ENCODE measurements at regions not wholly inside any gene's neighbourhood (a gene's known extent, or its start where the extent isn't known, plus 50 kb on each side); places are given as distances from the start of the nearest gene placed in this dataset.
A peak's percentile ranks its signal among the peaks of the same experiment; 100 is the strongest.

DNA sequence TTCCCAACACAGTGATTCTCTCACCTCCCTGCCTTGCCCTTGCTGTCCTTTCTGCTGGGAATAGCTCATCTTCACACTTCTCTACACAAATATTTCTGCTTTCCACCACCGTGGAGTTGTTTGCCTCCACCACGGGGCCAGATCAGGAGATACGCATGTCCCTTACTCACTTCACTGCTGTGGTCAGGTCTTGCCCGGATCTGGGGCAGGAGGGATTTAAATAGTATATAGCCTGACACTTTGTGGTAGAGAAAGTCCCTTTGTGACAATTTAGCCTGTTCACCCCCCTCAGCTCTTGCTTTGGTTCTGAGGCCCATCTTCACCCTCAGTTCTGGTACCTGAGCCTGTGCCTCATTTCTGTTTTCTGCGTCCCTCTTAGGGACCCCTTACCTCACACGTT lies 92.6 kb upstream of the PREP start:
- DNase-seq (ENCODE audit: low read depth, low spot score) = no peak

- DNase-seq (ENCODE audit: low read depth, low spot score) = no peak
Observed at GRCh38 chr6:105494688-105495087, 91.8 kb upstream of the PREP start.

GRCh38 chr6:105493736-105494135 lies 90.9 kb upstream of the PREP start:
- no peak for DNase-seq (ENCODE audit: low read depth, low spot score)

GRCh38 chr6:105492706-105493673 lies 90.1 kb upstream of the PREP start:
- DNase-seq (ENCODE audit: low read depth, low spot score) = no peak

DNA sequence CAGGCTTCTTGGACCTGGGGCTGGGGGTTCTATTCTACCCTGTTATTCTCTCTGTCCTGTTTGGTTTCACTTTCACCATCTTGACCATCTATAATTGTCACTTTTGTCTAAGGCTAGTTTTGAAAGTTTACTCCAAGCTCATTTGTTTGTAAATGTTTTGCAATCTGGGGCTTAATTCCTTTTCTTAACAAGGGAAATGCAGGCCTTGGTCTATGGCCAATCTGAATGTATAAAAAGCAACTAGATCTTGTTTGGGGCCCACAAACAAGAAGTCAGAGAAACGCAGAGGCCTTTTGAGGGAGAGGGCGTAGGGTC lies 86.3 kb upstream of the PREP start:
- no peak for DNase-seq (ENCODE audit: low read depth, low spot score)

- DNase-seq (ENCODE audit: low read depth, low spot score) = no peak
Observed at GRCh38 chr6:105488516-105489215, 85.8 kb upstream of the PREP start.

DNA sequence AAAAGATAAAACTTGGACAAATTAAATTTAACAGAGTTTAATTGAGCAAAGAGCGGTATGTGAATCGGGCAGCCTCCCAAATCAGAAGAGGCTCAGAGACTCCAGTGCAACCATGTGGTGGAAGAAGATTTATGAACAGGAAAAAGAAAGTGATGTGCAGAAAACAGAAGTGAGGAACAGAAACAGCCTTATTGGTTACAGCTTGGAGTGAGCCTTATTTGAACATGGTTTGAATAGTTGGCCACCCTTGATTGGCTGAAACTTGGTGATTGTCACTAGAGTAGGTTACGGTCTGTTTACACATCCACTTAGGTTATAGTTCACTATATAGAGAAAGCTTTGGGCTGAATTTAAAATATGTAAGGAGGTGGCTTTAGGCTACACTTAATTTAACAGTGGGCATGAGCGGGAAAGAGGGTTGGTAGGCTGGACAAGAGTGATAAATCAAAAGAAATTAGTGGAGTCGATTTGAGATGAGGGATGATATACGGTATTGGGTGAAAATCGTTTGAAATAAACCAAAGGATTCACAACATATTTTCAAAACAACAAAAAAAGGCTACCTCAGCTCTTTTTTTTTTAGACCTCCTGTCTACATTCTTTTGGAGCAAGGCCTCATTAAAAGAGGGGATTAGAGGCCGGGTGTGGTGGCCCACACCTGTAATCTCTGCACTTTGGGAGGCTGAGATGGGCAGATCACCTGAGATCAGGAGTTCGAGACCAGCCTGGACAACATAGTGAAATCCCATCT lies 84.3 kb upstream of the PREP start:
- DNase-seq (ENCODE audit: low read depth, low spot score) = no peak

GRCh38 chr6:105485456-105485855 lies 82.6 kb upstream of the PREP start:
- DNase-seq (ENCODE audit: low read depth, low spot score) = no peak

DNA sequence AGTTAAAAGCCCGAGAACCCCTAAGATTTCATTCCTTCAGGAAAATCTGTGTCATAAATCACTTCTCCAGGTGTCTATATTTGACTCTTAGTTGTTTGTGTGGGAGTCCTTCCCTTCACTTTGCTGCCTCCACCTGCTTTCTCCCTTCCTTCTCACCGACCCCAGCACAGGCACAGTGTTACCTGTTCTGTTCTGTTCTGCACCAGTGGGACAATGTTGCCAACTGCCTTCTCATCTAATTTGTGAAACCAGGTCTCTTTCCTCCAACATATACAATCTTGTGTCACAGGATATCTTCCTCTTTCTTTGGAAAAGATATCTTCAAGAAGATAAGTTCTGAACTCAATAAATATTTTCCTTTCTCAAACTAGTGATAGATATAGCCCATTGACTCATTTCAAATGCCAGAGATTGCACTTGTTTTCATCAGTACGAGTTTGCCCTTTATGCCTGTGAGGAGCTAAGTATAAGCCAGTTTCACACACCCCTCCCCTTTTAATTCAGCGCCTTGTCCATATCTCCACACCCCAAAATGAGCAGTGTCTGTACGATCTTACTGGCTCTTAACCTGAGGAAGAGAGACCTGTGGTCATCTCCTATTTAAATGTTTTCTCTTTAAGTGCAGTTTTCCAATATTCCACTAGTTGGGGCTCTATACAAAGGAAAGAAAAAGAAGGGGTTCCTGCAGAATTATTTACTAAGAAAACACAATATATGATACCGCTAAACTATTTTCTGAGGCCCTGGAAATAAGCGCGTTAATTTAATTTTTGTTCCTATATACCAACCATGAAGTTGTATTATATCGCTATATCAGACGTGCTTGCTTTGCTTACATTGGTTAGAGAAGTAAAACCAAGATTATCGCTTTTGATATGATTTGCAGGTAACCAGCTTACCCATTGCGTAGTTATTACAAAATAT lies 81.6 kb upstream of the PREP start:
- DNase-seq (ENCODE audit: low read depth, low spot score) = peak; percentile 12

DNA sequence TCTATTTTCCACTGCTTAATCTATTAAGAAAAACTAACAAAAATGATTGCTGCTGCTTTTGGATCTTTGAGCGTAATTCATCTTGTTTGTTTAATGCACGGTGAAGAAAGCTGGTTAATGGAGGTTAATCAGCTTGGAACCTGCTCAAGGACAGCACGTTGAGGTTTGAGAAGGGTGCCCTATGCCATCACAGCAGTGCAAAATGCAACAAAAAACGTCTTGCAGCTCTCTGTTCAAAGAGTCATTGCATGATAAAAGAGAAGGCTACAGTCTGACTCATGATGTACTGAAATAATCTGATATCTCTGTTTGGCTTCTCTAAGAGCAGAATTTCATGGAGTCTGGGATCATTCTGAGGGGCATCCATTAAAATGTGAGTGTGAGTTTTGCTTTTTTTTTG lies 80.6 kb upstream of the PREP start:
- no peak for DNase-seq (ENCODE audit: low read depth, low spot score)

DNA sequence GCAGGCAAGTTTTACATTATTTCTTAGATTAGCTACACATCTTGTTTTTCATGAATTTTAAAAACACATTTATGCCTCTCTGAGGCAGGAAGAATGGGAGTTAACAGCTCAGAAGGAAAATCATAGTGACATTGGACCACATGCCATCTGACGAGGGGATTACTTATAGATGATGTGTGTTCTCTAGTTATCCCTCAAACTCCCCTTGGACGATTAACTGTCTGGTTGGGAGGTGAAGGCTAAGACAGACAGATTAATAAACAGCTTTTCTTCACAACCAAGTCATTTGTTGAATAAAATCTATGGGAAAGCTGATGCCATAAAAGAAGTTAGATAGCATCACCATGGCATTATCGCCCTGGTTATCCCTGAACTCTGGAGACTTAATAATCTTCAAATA lies 80.0 kb upstream of the PREP start:
- no peak for DNase-seq (ENCODE audit: low read depth, low spot score)

DNA sequence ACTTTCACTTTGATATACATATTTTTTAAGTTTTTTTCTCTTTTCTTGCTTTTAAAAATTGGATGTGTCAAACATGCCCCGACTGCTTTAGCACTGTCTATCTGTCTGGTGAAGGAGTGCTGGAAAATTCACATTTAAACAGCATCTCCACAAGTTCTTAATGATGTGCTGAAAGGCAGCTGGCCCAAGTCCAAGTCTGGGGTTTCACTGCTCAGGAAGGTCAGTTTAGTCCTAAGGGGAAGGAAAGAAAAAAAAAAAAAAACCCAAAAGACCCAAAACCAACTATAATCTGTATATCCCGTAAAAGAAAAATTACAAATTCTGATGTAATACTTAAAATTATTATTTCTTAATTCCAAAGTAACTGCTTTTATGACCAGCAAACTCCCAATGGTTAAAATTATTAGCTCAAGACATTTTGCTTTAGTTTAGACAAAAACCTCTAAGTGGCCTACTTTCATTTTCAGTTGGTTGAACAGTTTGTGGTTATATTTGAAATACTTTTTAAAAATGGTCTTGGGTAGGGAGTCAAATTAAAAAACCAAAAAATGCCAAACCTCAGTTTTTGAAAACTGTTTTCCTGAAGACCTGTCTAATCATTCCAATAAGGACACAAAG lies 79.5 kb upstream of the PREP start:
- no peak for DNase-seq (ENCODE audit: low read depth, low spot score)

- DNase-seq (ENCODE audit: low read depth, low spot score) = no peak
Observed at GRCh38 chr6:105476978-105477377, 74.1 kb upstream of the PREP start.

GRCh38 chr6:105474234-105474633 lies 71.4 kb upstream of the PREP start:
- DNase-seq (ENCODE audit: low read depth, low spot score) = no peak

- DNase-seq (ENCODE audit: low read depth, low spot score) = no peak
Observed at GRCh38 chr6:105469946-105470345, 67.1 kb upstream of the PREP start.

GRCh38 chr6:105468850-105469249 lies 66.0 kb upstream of the PREP start:
- DNase-seq (ENCODE audit: low read depth, low spot score) = no peak

DNA sequence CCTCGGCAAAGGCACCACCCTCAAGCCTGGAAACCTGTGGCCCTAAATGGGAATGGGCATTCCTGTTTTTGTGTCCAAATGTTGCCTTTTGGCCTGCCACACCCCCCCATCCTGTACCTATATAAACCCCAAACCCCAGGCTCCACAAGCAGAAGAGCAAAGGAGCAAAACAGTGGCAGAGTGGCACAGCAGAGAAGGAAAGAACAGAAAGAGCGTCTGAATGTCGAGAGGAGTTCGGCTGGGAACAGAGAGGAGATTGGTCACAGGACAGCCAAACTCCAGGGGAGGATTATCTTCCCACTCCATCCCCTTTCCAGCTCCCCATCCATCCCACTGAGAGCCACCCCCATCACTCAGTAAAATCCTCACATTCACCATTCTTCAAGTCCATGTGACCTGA lies 58.0 kb upstream of the PREP start:
- DNase-seq (ENCODE audit: low read depth, low spot score) = no peak

GRCh38 chr6:105459864-105460263 lies 57.0 kb upstream of the PREP start:
- DNase-seq (ENCODE audit: low read depth, low spot score) = no peak

DNA sequence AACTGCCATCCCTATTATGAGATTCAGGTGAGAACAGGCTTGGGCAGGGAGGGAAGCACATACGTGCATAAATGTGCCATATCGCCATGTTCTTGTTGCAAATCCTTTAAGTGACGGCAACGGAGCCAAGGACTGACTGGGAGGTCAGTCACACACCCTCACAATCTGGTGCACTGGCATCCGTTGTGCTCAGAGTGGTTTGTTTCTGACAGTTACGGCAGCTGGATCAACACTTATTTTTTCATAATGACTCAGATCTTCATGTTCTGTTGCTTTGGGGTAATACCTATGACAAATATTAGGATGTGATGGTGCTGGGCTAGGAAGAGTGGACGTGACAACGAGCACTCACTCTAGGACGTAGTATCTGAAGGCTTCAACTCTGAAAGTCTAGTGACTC lies 56.2 kb upstream of the PREP start:
- DNase-seq (ENCODE audit: low read depth, low spot score) = no peak

- no peak for DNase-seq (ENCODE audit: low read depth, low spot score)
Observed at GRCh38 chr6:105458551-105458950, 55.7 kb upstream of the PREP start.

DNA sequence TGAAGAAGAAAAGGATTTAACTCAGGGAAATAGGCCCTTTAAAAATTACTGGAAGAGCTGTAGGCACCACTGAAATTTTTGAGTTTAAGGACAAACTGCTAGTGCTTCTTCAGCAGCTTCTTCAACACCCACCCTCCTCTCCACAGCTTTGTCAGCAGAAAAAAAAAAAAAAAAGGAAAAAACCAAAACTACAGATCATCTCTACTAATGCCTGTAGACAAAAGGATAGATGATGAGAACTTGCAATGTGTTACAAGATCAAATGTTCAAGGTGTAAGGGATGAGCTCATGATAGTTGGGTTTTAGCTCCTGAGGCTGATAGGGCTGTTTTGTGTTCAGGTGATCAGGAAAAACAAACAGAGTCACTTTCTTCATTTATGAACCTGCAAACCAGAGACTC lies 55.2 kb upstream of the PREP start:
- no peak for DNase-seq (ENCODE audit: low read depth, low spot score)
